ENCODE measurements at regions not wholly inside any gene's neighbourhood (a gene's known extent, or its start where the extent isn't known, plus 50 kb on each side); places are given as distances from the start of the nearest gene placed in this dataset.
"Not testable (repeated sequence)": the region's sequence is repeated elsewhere in the genome, so short reads cannot be mapped to it uniquely, and the experiment has no call there.

GRCh38 chr15:61393524-61393923 lies 164.4 kb upstream of the RORA start:
- no peak for FAIRE-seq

- FAIRE-seq, result no peak
Observed at GRCh38 chr15:61390138-61390537, 161.0 kb upstream of the RORA start.

GRCh38 chr15:61389334-61390028 lies 160.4 kb upstream of the RORA start:
- FAIRE-seq, result no peak

GRCh38 chr15:61387675-61388074 lies 158.6 kb upstream of the RORA start:
- FAIRE-seq, result no peak

GRCh38 chr15:61383421-61383820 lies 154.3 kb upstream of the RORA start:
- no peak for FAIRE-seq

DNA sequence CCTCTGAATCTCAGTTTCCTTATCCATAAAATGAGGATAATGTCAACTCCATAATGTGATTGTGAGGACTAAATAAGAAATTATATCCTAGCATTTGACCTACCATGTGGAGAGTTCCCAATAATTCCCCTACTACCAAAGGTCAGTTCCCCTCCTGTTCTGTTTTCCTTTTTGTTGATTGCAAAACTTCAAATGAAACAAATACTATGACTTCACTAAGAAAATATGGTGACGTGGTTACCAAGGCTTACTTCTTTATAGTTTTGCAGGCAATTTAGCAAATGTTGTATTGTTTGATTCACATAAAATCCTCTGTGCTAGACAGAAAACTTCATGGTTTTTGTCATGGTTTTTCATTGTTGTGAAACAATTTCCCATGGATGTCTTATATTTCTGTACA lies 153.8 kb upstream of the RORA start:
- no peak for FAIRE-seq

DNA sequence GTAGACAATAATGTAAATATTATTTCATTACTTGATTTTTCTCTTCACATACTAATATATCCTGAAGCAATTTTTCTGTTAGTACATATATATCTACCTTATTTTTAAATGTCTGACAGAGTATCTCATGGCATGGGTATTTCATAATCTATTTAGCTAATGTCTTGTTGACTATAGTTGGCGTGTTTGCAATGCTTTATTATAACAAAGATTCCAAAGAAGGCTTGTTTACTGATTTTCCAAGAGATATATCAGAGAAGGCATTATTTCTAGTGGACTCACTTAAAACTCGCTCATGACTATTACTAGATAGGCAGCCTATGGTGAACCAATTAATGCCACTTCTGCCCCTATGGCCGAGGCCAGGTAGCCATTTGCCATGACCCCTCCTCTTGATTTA lies 152.4 kb upstream of the RORA start:
- FAIRE-seq, result no peak

DNA sequence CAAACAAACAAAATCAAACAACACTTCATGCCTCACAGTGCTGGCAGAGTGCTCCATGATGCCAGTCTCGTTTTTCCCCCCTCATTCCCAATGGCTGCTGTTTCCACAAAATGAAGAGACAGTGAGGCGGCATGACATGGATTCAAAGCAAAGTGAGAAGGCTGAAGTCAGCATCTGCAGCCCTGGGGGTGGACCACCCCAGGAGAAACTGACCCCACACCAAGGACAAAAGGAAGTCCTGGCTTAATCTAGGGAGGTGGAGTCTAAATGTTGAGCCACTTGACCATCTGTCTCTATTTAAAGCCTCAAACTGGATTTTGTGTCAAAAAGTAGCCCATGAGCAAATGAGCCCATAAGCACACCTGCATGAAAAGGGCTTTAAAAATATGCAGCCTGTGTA lies 151.2 kb upstream of the RORA start:
- no peak for FAIRE-seq

GRCh38 chr15:61379005-61379404 lies 149.9 kb upstream of the RORA start:
- no peak for FAIRE-seq

- FAIRE-seq, result no peak
Observed at GRCh38 chr15:61376961-61377360, 147.9 kb upstream of the RORA start.

DNA sequence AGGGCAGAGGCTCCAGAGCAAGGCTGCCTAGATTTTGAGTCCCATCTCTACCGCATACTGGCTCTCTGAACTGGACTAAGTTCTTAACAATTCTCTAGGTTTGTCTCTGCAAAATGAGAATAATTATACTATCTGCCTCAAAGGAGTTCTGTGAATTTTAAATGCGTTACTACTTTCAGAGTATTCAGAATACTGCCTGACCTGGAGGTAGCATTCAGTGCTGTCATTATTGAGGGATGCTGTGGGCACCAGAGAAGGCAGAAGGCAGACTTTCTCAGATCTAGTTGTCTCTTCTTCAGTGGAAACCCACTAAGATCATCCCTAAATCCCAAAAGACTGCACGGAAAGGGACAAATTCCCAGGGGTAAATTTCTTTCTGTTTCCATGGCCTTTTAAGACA lies 147.4 kb upstream of the RORA start:
- FAIRE-seq, result no peak

- no peak for FAIRE-seq
Observed at GRCh38 chr15:61374848-61375247, 145.7 kb upstream of the RORA start.

GRCh38 chr15:61367953-61368352 lies 138.9 kb upstream of the RORA start:
- FAIRE-seq, result no peak

GRCh38 chr15:61364871-61365270 lies 135.8 kb upstream of the RORA start:
- no peak for FAIRE-seq

DNA sequence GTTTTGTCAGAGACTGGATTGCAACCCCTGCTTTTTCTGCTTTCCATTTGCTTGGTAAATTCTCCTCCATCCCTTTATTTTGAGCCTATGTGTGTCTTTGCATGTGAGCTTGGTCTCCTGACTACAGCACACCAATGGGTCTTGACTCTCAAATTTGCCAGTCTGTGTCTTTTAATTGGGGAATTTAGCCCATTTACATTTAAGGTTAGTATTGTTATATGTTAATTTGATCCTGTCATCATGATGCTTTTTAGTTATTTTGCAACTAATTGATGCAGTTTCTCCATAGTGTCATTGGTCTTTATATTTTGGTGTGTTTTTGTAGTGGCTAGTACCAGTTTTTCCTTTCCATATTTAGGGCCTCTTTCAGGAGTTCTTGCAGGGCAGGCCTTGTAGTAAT lies 133.8 kb upstream of the RORA start:
- not testable (repeated sequence) for FAIRE-seq

DNA sequence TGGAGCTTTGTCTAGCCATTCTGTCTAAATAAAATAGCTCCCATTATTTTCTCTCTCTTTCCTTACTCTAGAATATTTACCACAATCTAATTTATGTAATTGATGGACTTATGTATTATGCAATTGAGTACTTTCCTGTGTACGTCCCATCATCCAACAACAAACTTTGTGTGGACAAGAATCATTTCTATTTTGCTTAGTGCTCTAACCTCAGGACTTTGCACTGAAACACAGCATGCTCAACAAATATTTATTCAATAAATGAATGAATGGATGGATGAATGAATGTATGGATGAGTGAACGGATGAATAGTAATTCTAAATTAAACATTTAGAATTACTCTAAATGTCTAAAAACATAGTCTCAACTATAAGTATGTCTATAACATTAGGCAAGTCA lies 115.2 kb upstream of the RORA start:
- peak; percentile 6 for FAIRE-seq

- FAIRE-seq, result no peak
Observed at GRCh38 chr15:61342390-61342789, 113.3 kb upstream of the RORA start.

GRCh38 chr15:61339516-61339915 lies 110.4 kb upstream of the RORA start:
- FAIRE-seq, result no peak

GRCh38 chr15:61337541-61337940 lies 108.4 kb upstream of the RORA start:
- FAIRE-seq, result no peak

DNA sequence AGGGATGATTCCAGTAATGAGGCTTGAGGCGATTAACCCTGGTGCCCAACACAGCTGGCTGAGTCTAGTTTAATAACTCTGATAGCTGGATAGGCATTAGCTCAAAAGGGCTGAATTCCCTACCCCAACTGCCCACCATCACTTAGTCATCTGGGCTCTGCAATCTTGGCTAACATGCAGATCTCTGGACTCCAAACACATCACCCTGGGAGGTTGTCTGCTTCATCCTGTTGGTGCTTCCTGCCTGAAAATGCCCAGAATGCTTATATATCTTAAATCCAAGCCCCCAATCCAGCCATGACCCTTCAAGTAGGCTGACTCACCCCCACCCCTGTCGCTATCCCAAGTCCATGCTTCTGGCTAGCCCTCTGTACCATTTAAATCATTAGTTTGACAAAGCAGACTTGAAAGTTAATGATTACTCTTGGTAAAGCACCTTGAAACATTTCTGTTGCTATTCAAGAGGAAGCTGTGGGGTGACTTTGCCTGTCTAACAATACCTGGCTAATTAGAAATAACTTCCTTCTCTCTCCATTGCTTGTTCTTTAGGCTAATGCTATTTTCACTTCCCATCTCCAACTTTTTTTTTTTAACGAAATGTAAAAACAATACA lies 107.0 kb upstream of the RORA start:
- FAIRE-seq, result no peak

GRCh38 chr15:61334714-61335113 lies 105.6 kb upstream of the RORA start:
- FAIRE-seq, result not testable (repeated sequence)

DNA sequence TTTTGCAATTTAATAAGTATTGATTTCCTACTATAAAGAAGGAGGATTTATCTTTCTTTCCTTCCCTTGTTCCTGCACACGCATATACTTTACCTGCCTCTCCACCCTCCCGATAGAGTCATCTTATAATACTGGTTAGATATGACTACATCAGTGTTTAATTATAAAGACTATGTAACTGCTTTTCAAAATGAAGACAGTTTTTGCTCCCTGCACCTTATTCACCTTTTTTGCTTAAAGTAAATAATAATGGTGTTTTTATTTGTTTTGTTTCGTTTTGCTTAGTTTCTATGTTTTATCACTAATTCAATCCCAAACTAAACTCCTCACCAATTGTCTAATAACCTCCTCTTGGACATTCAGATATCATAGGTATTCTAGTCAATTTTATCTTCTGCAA lies 101.9 kb upstream of the RORA start:
- FAIRE-seq, result no peak

- FAIRE-seq, result no peak
Observed at GRCh38 chr15:61327019-61327631, 98.0 kb upstream of the RORA start.

- FAIRE-seq, result no peak
Observed at GRCh38 chr15:61319892-61320291, 90.8 kb upstream of the RORA start.
